ENCODE measurements at regions not wholly inside any gene's neighbourhood (a gene's known extent, or its start where the extent isn't known, plus 50 kb on each side); places are given as distances from the start of the nearest gene placed in this dataset.

DNA sequence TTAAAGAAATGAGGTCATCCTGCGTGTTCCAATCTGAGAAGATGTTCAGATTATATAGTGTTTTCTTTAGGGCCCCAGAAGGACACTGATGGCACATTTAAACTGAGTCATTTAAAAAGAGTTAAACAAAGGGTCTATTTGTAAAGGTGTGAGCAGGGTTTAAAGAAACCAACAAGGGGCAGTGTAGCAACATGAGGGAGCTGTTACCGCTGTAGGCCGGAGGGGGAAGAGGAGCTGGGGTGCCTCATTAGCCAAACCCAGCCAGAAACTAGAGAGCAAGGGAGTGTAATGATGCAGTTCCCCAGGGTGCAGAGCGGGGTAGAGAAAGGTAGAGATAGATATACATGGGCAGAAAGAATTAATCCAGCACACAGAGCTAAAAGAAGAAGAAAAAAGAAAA lies 160.4 kb downstream of the TBX5 start:
- no peak for TF ChIP-seq POLR2A (IDR thresholded peaks at IDR 0.05)
- TF ChIP-seq, protein P1, sequence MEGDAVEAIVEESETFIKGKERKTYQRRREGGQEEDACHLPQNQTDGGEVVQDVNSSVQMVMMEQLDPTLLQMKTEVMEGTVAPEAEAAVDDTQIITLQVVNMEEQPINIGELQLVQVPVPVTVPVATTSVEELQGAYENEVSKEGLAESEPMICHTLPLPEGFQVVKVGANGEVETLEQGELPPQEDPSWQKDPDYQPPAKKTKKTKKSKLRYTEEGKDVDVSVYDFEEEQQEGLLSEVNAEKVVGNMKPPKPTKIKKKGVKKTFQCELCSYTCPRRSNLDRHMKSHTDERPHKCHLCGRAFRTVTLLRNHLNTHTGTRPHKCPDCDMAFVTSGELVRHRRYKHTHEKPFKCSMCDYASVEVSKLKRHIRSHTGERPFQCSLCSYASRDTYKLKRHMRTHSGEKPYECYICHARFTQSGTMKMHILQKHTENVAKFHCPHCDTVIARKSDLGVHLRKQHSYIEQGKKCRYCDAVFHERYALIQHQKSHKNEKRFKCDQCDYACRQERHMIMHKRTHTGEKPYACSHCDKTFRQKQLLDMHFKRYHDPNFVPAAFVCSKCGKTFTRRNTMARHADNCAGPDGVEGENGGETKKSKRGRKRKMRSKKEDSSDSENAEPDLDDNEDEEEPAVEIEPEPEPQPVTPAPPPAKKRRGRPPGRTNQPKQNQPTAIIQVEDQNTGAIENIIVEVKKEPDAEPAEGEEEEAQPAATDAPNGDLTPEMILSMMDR (IDR thresholded peaks at IDR 0.05): no peak

All from body of pancreas (tissue), 4 donors.